Stomach (tissue), 4 donors: ENCODE measurements at regions not wholly inside any gene's neighbourhood (a gene's known extent, or its start where the extent isn't known, plus 50 kb on each side); places are given as distances from the start of the nearest gene placed in this dataset.

ENCODE experiments used
- CTCF ChIP-seq, 7 experiments: fragments of 450-650 bp in 4 of 7; fragments of 200-600 bp in 3 of 7; sonication (generic) in 3 of 7; IDR thresholded peaks; one replicate each; pipeline ENCODE4 v1.5.1; 2016 to 2019; ENCODE audit warnings: antibody characterized with exemption in 7 of 7, control low read depth in 2 of 7, mild to moderate bottlenecking in 1 of 7
- EP300 ChIP-seq: sonication (generic); formaldehyde crosslinking; IDR thresholded peaks from one replicate; pipeline ENCODE4 v1.6.1; 2017; ENCODE audit warnings: antibody characterized with exemption
- POLR2A ChIP-seq, 4 donors: fragments of 450-650 bp; IDR thresholded peaks; one replicate each; pipeline ENCODE4 v1.6.1; 2016; ENCODE audit warnings: antibody characterized with exemption in 4 of 4, control low read depth in 2 of 4, mild to moderate bottlenecking in 1 of 4, moderate library complexity in 1 of 4
- POLR2AphosphoS5 ChIP-seq, 3 donors: sonication (generic); formaldehyde crosslinking; IDR thresholded peaks; one replicate each; pipeline ENCODE4 v1.6.1; 2016; ENCODE audit warnings: antibody characterized with exemption in 3 of 3

GRCh38 chr16:52089476-52089875, 457.5 kb downstream of the TOX3 start:
- TF ChIP-seq POLR2A (IDR thresholded peaks at IDR 0.05) = no peak
- TF ChIP-seq POLR2AphosphoS5 (IDR thresholded peaks at IDR 0.05) = no peak
- no peak for TF ChIP-seq CTCF (IDR thresholded peaks at IDR 0.05)
- no peak for TF ChIP-seq EP300
